Fibroblast of skin of scalp (primary cell): ENCODE measurements at regions not wholly inside any gene's neighbourhood (a gene's known extent, or its start where the extent isn't known, plus 50 kb on each side); places are given as distances from the start of the nearest gene placed in this dataset.

Experiments used
- DNase-seq: peaks from one replicate; pipeline ENCODE4 v3.0.0-alpha.2; 2013

DNA sequence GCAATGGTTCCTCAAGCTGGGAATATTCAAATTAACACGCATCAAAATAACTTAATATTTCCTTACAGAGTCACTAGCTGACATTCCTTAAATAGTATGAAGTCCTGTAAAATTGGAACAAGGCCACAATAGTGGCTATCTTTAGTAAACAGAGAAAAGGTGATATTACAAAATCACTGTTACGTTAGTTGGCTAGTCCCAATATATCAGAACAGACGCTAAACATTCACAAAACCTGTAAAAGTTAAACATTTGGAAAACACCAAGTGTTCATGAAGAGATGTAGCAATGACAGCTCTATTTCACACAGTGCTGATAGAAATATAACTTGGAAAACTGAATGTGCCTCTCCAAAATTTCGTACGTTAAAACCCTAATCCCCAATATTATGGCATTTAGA, 61.0 kb upstream of the FAM47C start:
- no peak for DNase-seq

DNA sequence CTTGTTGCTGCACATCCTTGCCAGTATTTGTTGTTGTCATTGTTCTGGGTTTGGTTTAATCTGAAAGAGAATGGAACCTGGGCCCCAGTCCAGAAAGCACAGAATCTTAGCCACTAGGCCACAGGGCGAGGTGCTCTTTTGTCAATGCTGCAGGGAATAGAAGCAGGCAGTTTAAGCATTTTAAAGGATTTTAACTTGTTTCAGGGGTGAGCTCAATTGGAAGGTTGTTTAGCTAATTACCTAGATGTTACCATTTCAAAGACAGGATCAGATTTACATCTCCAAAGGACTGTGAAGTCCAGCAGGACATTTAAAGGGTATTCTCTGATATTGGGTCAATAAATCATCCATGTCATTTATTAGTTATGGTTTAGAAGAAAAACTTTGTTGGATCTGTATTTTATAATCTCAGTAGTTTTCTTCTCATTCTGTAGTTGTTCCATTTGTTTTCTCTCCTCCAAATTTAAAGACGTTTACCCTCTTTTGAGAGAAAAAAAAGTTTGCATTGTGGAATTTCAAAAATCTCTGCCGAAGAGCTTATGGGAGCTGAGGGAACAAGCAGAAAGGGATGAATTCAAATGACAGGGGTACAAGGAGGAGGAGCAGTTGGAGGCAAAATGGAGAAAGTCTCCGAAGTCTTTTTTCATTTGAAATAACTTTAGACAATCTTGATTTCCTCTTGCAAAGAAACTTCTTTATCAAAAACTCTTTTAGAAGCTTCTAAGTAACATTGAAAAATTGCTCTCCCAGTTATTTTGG, 57.5 kb upstream of the FAM47C start:
- no peak for DNase-seq

DNA sequence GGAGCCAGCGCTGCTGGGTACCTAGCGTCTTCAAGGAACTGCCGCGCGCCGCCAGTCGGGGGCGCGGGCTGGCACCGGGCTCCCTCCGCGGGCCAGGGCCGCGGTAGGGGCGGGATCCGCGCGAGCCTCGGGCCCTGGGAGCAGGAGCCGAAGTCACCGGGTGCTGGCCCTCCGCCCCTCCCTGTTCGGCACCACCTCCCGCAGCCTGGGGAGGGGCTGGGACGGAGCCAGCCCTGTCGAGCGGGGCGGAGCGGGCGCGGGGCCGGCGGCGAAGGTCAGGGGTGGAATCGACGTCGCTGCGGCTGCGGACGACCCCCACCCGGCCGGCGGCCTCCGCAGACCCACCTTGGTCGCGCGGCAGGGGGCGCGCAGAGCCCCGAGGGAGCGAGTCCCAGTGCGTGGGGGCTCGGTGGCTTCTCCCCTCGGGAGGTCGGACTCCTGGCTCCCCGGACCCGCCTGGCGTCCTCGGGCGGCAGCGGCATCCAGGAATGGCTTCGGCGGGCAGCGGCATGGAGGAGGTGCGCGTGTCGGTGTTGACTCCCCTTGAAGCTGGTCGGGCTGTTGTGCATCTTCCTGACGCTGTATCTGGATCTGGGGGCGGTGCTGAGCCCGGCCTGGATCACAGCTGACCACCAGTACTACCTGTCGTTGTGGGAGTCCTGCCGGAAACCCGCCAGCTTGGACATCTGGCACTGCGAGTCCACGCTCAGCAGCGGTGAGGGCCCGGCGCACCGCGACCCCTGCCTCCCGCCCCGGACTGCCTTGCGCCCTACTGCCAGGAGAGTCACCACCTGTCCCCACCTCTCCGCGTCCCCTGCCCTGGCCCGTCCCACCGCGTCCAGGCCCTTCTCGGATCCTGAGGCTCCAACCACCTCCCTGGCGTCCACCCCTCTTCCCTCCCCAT, 50.5 kb upstream of the FAM47C start:
- no peak for DNase-seq
